Colonic mucosa (tissue), 4 donors: ENCODE measurements at regions not wholly inside any gene's neighbourhood (a gene's known extent, or its start where the extent isn't known, plus 50 kb on each side); places are given as distances from the start of the nearest gene placed in this dataset.

Source experiments
- DNase-seq: peaks from one replicate; pipeline ENCODE4 v3.0.0-alpha.2; 2020
- H3K27ac ChIP-seq: fragments of 200-600 bp; one replicate; pipeline ENCODE4 v1.8.0; 2021
- H3K27me3 ChIP-seq: fragments of 200-600 bp; one replicate; pipeline ENCODE4 v1.8.0; 2021
- H3K36me3 ChIP-seq: fragments of 200-600 bp; one replicate; pipeline ENCODE4 v1.8.0; 2021
- H3K4me1 ChIP-seq: fragments of 200-600 bp; one replicate; pipeline ENCODE4 v1.8.0; 2021; ENCODE audit warnings: mild to moderate bottlenecking
- H3K4me3 ChIP-seq: fragments of 200-600 bp; one replicate; pipeline ENCODE4 v1.8.0; 2021
- H3K9ac ChIP-seq, 2 donors: one replicate each; pipeline ENCODE4 v1.7.0; 2013; ENCODE audit warnings: control low read depth in 2 of 2, low read depth in 2 of 2, low read length in 2 of 2
- H3K9me3 ChIP-seq: fragments of 200-600 bp; one replicate; pipeline ENCODE4 v1.8.0; 2021
- CTCF ChIP-seq: fragments of 200-600 bp; IDR thresholded peaks from one replicate; pipeline ENCODE4 v1.8.0; 2022; ENCODE audit warnings: antibody characterized with exemption, mild to moderate bottlenecking
- intact Hi-C: fragments of 100-400 bp; cut with DNase I; formaldehyde crosslinking; loops from one replicate; pipeline ENCODE4 v1.14.1; 2022
- donor health status: healthy.
- donor health status: DM: no; HTN: no; CAD: no.
- donor health status: DM: no; HTN: no; CAD: no.

GRCh38 chr20:60407938-60408337, 449.7 kb downstream of the CDH26 start:
- H3K9ac ChIP-seq = no peak overlapping the region
- intact Hi-C loops = no loop called here
- no peaks in the 10 kb centered on the region for H3K4me1 ChIP-seq
- TF ChIP-seq CTCF = no peak
- DNase-seq = no peak
- no peaks in the 10 kb centered on the region for H3K27me3 ChIP-seq
- H3K9me3 ChIP-seq = no peaks in the 10 kb centered on the region
- H3K4me3 ChIP-seq = no peak overlapping the region
- H3K36me3 ChIP-seq = no peaks in the 10 kb centered on the region
- H3K27ac ChIP-seq = no peak overlapping the region

- intact Hi-C loops = no loop called here
These were observed 450.2 kb downstream of the CDH26 start for GRCh38 chr20:60408435-60408834.

GRCh38 chr20:60410618-60411264, 452.5 kb downstream of the CDH26 start:
- H3K27me3 ChIP-seq = no peaks in the 10 kb centered on the region
- H3K4me3 ChIP-seq = no peak overlapping the region
- H3K36me3 ChIP-seq = no peaks in the 10 kb centered on the region
- no peak for DNase-seq
- no peak for TF ChIP-seq CTCF
- H3K9me3 ChIP-seq = no peaks in the 10 kb centered on the region
- H3K4me1 ChIP-seq = no peaks in the 10 kb centered on the region
- intact Hi-C loops = no loop called here
- no peak overlapping the region for H3K9ac ChIP-seq
- H3K27ac ChIP-seq = no peak overlapping the region

More at GRCh38 chr20:60408435-60408834, 450.2 kb downstream of the CDH26 start:
- no peak overlapping the region for H3K9ac ChIP-seq
- H3K9me3 ChIP-seq = no peaks in the 10 kb centered on the region
- no peaks in the 10 kb centered on the region for H3K36me3 ChIP-seq
- no peaks in the 10 kb centered on the region for H3K4me1 ChIP-seq
- no peak overlapping the region for H3K27ac ChIP-seq
- no peak for TF ChIP-seq CTCF
- H3K27me3 ChIP-seq = no peaks in the 10 kb centered on the region
- H3K4me3 ChIP-seq = no peak overlapping the region
- no peak for DNase-seq

- TF ChIP-seq CTCF = no peak
- no peaks in the 10 kb centered on the region for H3K4me1 ChIP-seq
- DNase-seq = no peak
- no peaks in the 10 kb centered on the region for H3K9me3 ChIP-seq
- no peak overlapping the region for H3K27ac ChIP-seq
- H3K4me3 ChIP-seq = no peak overlapping the region
- no peaks in the 10 kb centered on the region for H3K36me3 ChIP-seq
- H3K27me3 ChIP-seq = no peaks in the 10 kb centered on the region
- intact Hi-C loops = no loop called here
- H3K9ac ChIP-seq = no peak overlapping the region
These were observed 453.6 kb downstream of the CDH26 start for GRCh38 chr20:60411813-60412212.

- Histone ChIP-seq H3K9me3 (no peaks in the 10 kb centered on the region), H3K27ac (no peak overlapping the region), H3K4me3 (no peak overlapping the region), H3K36me3 (no peaks in the 10 kb centered on the region), H3K27me3 (no peaks in the 10 kb centered on the region), H3K9ac (no peak overlapping the region), H3K4me1 (no peaks in the 10 kb centered on the region)
- DNase-seq = no peak
- TF ChIP-seq CTCF = no peak
- intact Hi-C loops = no loop called here
These were observed 462.5 kb downstream of the CDH26 start for GRCh38 chr20:60420676-60421229.
